IPS DF 4.7 (cell line): ENCODE measurements at regions not wholly inside any gene's neighbourhood (a gene's known extent, or its start where the extent isn't known, plus 50 kb on each side); places are given as distances from the start of the nearest gene placed in this dataset.
"Not testable (repeated sequence)": the region's sequence is repeated elsewhere in the genome, so short reads cannot be mapped to it uniquely, and the experiment has no call there.

Experiments used
- DNase-seq: peaks from one replicate; pipeline ENCODE4 v3.0.0-alpha.2; 2013; ENCODE audit warnings: low spot score; ENCODE audit errors: extremely low read depth

DNA sequence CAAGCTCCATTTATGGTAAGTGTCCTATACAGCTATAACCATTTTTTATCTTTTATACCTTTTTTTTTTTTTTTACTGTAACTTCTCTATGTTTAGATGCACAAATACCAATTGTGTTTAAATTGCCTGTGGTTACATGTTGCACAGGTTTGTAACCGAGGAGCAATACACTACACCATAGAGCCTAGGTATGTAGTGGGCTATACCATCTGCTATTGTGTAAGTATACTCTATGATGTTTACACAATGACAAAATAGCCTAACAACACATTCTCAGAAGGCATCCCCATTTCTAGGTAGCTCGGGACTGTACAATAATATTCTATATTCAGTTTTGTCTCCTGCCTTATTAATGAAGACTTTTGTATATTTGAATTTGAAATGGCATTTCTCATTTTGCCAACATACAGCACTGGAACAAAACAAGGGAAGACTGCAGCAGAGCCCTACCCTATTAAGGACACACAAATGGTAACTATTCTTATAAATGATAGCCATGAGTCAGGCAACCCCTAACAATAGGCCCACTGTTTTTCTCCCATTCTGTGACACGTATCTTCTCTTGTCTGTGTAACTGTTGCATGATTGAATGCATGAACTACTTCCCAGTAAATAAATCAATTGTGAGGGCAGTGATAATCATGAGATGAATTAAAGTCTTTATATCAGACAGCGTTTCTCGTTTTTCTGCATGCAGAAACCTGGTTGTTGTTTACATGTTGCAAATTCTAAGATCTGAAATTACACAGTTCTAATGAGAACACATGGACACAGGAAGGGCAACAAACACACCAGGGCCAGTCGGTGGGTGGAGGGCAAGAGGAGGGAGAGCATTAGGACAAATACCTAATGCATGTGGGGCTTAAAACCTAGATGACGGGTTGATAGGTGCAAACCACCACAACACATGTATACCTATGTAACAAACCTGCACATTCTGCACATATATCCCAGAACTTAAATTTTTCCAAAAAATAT, 173.9 kb downstream of the EPM2A start:
- DNase-seq, result no peak

DNA sequence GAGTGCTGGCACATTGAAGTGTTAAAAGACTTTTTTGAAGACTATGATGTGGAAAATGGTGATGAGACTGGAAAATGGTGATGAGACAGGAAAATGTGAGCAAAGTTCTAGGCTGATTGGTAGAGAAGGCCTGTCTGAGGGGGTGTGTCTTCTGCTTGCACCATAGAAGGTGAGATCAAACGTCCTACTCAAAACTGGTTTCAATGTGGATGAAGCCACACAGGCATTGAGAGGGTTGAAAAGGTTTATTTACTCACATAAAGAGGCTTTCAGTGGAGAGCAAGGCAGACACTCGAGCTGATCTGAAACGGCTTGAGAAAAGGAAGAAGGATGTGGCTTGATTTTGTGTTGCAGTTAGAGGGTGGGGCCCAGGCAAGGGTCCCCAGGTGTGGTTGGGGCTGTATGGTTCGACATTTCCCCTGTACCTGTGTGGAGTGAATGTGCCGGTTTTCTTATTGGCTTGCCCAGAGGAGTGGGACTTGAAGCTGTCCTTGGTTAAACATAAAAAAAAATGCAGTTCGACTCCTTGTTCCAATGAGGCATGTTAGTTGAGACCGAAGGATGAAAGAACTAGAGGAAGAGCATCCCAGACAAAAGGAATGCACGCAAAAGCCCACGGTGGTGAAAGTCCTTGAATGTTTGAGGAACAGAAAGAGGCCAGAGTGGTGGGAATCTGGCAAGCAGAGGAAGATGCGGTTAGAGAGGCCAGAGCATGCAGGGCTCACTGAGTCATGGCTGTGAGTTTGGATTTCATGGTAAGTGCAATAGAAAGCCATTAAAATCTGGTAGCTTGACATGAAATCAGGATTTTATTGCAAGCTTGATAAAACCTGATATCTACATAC, 172.3 kb downstream of the EPM2A start:
- DNase-seq, result no peak

DNA sequence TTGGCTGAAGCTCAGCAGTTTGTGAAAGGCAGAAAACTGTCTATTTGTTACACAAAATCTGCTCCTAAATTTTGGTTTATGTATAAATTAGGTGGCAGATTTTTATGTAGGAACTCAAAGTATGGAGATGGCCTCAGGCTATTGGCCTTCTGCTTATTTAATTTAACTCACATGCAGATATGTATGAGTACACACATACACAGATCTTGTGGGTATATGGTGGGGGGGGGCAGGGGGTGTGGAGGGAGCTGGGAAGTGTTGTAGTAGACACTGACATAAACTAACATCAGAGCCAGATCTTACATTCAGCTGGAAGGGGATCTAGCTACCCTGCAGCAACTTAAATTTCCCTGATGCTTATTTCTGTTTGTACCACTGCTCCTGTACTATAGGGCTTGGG, 170.8 kb downstream of the EPM2A start:
- no peak for DNase-seq

DNA sequence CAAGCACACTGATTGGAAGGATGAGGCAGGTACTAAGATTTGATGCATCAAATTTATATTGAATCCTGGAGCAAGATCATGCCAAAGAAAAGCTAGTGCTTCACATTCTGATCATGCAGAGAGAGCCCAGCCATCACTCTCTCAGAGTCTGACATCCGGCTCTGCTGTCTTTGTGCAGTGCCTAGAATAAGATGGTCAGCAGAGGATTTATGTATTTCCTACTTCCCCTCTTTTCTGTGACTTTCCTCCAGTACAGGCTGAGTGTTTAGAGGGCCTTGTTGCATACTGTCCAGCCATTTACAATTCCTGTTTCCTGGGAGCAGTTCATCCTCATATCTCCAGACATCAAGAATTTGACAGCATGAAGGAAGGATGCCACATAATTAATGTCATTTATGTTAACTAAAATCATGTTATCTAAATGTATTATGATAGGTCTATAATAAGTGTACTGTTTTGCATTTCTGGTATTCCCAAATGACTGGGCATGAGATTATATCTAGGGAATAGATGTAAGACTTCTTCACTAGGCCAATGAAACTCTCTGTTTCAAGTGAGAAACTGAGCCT, 167.6 kb downstream of the EPM2A start:
- no peak for DNase-seq

DNA sequence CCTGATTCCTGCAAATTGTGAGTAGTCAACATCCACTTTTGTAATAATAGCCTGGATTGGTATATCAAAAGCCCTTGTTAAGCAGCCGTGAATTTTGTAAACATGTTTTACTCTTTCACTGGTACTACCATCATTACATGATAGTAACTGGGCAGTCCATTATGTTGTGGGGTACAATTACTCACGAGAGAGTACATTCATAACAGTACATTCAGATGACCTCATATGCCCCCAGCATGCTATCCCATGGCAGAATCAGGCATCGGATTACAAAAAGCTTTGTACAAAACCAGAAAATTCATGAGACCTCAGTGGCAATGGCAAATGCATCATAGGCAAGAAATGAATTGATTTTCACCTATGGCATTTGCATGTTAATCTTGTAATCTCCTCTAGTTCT, 166.2 kb downstream of the EPM2A start:
- no peak for DNase-seq

DNA sequence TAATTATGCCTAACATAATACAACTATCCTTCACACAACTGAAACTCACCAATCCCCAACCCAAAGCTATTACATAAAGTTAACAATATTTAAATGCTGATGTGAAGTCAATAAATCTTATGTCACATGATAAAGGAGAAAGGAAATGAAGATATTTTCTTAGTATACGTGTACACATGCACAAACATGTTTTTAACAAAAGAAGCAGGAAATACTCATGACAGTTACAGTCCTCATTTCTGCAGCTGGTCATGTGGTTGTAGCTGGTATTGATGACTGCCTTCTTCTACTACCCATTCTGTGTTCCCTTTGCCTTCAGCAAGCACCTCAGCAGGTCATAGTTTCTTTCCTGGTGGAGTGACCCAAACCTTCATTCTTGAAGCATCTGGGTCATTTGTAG, 165.0 kb downstream of the EPM2A start:
- not testable (repeated sequence) for DNase-seq

DNA sequence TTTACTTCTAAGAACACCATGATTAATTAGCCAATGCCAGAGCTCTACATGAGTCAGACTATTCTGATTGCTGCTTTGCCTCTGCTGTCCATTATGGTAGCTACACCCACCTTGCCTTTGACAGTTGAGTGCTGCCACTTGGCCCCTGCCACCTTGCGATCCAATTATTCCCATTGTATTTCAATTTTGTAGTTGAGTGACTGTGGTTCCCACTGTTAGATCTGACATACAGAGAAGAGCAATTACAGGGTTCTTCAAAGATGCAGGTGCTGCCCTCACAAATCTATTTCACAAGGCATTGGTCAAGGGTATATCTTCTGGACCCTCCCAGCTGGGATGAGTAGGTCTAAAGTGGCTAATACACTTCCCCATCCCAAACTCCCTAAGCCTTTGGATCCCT, 161.1 kb downstream of the EPM2A start:
- not testable (repeated sequence) for DNase-seq
